Esophagus mucosa (tissue), 1 donor: ENCODE measurements at regions not wholly inside any gene's neighbourhood (a gene's known extent, or its start where the extent isn't known, plus 50 kb on each side); places are given as distances from the start of the nearest gene placed in this dataset.
"Not testable (repeated sequence)": the region's sequence is repeated elsewhere in the genome, so short reads cannot be mapped to it uniquely, and the experiment has no call there.

Experiments used
- ATAC-seq: fragments of 200-7000 bp; cut with Tn5 transposase; one replicate; pipeline ENCODE4 v1.9.1; 2020
- donor health status: DM: yes; HTN: yes; CAD: no.

DNA sequence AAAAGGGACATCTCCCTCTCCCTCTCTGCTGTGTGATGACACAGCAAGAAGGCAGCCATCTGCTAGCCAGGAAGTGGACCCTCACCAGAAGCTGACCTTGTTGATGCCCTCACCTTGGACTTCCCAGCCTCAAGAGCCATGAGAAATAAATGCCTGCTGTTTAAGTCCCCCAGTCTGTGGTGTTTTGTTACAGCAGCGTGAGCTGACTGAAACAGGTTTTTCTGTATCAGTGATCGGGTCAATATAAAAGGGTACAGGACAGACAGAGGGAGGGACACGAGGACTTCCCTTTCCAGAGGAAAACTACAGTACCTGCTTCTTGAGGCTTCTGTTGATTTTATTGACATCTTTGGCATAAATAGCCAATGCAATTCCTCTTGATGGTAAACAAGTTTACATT lies 510.3 kb upstream of the CHAC2 start:
- no peak for ATAC-seq

DNA sequence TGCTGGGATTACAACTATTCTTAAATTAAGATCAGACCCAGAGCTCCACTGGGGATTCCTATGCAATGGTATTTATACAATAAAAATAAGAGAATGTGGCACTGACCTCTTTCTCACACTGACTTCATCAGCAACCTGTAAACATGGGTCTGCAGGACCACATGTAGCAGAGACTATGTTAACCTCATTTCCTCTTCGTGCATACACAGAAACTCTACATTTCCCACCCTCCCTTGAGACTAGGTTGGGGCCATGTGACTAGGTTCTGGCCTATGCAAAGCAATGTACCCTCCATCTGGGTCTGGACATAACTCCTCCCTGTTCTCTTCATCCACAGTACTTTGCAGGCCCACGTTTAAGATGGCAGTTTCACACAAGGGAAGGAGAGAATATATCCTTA lies 514.4 kb upstream of the CHAC2 start:
- no peak for ATAC-seq

DNA sequence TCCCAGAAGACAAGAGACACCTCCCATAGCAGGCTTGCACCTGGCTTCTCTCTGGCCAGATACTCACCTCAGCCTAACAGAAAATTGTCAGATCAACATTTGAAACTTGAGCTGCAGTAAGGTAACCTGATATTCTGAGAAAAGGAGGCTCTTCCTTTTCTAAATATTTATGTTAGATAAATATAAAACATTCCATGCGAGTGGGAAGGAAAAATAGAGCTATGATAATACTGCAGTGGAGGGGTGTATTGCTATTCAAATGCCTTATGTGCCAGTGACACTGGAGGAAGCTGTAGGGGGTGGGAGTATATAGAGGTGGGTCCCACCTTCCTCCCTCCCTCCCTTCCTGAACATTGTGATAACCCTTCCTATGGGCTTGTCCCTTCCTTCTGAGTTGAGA lies 515.5 kb upstream of the CHAC2 start:
- no peak for ATAC-seq

GRCh38 chr2:53247956-53248735 lies 519.5 kb upstream of the CHAC2 start:
- no peak for ATAC-seq

DNA sequence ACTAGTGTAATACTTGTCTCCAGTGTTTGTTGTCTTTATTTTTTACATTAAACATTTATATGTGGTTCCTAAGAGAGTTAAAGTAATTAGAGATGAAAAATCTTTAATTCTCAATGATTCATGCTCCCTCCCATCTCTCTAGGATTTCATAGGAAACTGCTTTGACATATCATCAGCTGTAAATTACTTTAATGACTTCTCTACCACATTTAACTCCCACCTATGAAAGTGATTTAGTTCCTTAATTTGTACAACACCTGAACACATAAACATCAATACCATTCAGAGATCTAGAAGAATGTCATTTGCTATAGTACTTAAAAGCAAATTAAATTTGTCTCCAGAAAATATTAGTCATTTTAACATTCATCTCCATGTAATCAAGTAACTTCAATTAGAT lies 524.2 kb upstream of the CHAC2 start:
- no peak for ATAC-seq

DNA sequence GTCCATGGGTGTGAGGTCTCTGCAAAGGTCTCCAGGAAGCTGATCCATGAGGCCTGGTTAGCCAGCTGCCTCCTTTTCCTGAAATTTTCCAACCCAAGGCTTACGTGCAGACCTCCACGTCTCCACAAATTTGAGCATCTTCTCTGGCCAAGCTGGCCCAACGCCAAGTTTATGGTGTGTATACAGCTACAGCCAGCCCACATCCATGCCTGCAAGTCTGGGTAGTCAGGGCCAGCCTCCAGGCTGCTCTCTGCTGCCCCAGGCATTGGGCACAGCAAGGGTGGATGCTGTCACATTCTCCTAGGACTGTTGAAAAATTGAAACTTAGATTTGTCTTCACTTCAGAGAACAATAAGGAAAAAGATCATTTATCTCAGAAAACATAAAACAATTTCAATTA lies 525.5 kb upstream of the CHAC2 start:
- no peak for ATAC-seq

- no peak for ATAC-seq
Measured at GRCh38 chr2:53235836-53236582, 531.6 kb upstream of the CHAC2 start.

DNA sequence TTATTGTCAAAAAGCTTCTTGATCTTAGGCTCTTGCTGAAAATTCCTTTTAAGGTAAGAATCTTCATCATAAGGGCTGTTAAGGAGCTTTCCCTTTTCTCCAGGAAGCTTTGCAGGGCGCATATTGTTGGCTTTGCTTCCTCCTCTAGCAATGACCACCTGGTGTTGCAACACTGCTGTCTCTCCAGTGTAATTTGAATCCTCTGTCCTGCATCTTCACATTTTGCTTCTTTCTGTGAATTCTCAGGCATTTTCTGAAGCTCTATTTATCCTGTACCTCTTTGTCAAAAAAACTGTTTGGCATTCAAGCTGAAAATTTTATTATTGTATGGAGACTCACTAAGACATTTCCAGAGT lies 533.1 kb upstream of the CHAC2 start:
- no peak for ATAC-seq

GRCh38 chr2:53233759-53234547 lies 533.7 kb upstream of the CHAC2 start:
- no peak for ATAC-seq

DNA sequence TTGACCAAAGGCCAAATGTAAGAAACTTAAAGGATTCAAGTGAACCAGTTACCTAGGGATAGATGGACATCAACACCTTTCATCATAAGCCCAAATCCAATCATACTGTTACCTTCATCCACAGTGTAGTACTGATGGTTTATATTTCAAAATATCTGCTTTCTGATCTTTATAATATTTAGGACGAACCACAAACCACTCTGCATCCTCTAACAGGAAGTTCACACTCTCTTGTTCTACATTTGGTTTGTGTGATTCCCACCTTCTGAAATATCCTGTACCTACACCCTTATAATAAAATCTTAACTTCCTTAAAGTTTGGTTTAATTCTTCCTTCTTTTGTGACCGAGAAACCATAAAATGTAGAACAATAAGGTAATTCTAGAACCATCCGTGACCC lies 535.7 kb upstream of the CHAC2 start:
- no peak for ATAC-seq

- no peak for ATAC-seq
Measured at GRCh38 chr2:53230691-53231090, 536.9 kb upstream of the CHAC2 start.

- no peak for ATAC-seq
Measured at GRCh38 chr2:53227535-53227934, 540.1 kb upstream of the CHAC2 start.

DNA sequence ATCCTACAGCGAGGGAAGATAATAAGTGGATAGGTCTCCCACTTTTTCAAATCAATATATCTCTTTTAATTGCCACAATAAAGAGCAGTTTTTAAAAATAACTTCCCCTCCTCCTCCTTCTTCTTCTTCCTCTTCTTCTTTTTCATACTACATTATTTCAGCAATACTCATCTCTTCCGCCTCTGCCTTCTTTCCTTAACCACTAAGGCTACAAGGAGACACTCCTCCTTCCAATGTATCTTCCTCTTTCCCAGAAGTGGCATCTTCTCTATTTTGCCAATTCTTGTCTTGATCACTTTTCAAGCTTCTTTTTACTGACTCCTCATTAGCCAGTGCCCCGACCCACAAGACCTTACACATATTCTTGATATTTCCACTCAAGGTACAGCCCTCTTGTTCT lies 546.6 kb upstream of the CHAC2 start:
- no peak for ATAC-seq

DNA sequence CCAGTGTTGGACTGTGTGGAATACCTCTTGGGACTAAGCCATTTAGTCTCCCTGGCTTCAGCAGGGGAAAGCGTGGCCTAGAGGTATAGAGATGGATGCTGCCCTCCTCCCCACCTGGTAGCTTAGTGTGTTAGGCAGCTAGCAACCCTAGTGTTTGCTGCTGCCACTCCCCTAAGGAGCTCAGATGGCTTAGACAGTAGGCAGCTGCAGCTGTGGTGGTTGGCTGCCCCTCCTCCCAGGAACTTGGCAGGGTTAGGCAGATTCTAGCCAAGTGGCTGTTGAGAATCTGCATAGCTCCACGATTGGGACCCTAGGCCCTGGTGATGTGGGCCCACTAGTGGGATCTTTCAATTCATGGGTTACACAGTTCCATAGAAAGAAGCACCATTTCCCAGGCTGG lies 550.4 kb upstream of the CHAC2 start:
- no peak for ATAC-seq

DNA sequence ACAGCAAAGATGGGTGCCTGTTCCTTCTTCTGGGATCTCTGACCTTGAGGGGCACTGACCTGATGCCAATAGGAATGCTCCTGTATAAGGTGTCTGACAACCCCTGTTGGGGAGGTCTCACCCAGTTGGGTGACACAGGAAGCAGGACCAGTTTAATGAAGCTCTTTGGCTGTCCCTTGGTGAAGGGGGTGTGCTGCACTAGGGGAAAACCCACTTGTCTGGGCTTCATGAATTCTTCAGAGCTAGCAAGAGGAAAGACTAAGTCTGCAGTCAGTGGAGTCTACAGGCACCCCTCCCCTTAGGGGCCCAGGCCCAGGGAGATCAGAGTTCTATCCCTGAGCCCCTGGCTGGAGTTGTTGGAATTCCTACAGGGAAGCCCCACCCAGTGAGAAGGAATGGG lies 550.8 kb upstream of the CHAC2 start:
- no peak for ATAC-seq

- ATAC-seq, result no peak
Measured at GRCh38 chr2:53212576-53212975, 555.0 kb upstream of the CHAC2 start.

- no peak for ATAC-seq
Measured at GRCh38 chr2:53211201-53211774, 556.3 kb upstream of the CHAC2 start.

- no peak for ATAC-seq
Measured at GRCh38 chr2:53210538-53210937, 557.1 kb upstream of the CHAC2 start.

DNA sequence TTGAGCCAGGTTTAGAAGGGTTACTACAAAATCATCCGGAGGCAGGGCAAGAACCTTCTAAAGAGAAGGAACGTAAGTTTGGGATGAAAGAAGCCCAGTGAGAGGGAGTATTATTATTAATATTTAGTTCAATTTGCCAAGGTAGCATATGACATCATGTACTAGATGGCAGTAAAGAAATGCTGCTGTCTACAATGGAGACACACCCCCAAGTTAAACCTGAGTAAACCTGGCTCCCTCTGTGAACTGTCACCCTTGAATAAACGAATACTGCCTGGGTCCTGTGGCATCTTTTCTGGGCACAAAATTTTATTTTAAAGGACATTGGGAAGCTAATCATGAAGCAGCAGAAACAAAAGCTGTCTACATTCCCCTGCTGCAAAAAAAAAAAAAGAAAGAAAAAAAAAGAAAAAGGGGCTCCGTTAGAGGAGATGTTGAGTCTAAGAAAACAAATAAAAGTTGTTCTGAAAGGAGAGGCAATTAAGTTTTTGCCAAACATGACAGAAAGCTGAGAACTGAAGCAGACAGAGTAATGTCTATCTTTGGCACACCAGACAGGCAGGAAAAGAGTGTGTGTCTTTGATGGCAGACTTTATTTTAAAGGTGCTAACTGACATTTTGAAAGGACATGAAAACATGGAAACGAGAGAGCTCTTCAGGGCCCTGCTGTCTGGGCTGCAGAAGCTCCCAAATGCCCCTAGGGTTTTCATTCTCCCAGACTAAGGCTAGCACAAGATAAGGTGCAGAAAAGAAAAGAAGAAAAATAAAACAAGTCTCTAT lies 557.7 kb upstream of the CHAC2 start:
- ATAC-seq, result no peak

GRCh38 chr2:53208815-53209214 lies 558.8 kb upstream of the CHAC2 start:
- no peak for ATAC-seq

GRCh38 chr2:53206226-53206625 lies 561.4 kb upstream of the CHAC2 start:
- not testable (repeated sequence) for ATAC-seq

DNA sequence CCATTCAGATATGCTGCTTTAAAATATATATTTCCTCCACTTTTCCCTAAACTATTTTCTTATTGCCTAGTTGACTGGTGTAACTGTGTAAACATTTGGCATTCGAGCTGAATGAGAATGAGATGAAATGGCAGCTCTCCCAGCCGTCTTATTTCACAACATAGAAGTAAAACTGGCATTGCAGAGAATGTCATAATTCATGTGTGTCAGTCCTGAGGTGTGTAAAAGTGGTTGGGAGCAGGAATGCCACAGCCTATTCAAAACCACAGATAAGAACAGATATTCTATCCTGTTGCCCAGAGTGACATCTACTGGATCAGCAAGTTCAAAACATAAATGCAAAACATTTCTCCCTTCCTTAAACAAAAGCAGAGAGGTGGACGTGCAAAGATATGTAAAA lies 565.5 kb upstream of the CHAC2 start:
- ATAC-seq, result peak; percentile 69
